ENCODE measurements at regions not wholly inside any gene's neighbourhood (a gene's known extent, or its start where the extent isn't known, plus 50 kb on each side); places are given as distances from the start of the nearest gene placed in this dataset.

DNA sequence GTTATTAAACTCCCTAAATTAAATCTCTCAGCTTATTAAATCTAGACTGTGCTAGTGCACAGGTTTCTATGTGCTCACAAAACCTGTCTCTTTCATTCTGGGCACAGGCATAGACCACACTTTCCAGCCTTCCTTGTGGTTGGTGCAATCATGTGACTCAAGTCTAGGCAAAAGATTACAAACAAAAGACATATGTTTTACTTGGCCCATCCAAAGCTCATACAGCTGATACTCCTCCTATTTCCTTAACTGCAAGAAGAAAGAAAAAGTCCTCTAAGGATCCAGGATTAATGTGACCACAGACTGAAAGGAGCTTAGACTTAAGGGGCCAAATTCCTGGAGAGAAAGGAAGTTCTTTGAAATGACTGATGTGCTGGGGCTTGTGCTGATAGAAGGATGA lies 731.3 kb upstream of the RAB6C start:
- intact Hi-C loops (cut with DNase I) = loop anchor here (10.0 kb wide), 1 partner anchor 523 kb away; no protein-coding TSS in a partner anchor
- Histone ChIP-seq H3K27me3 (no peaks in the 10 kb centered on the region), H3K4me1 (no peaks in the 10 kb centered on the region), H3K4me3 (no peak overlapping the region), H3K9me3 (no peaks in the 10 kb centered on the region), H3K27ac (no peak overlapping the region), H3K36me3 (replicated peaks in 1 of 2; ENCODE audit: insufficient read depth in 1 of 2, low read depth in 2 of 2) (no peaks in the 10 kb centered on the region)
- no peak for TF ChIP-seq POLR2A (IDR thresholded peaks at IDR 0.05)
- TF ChIP-seq, protein P1, sequence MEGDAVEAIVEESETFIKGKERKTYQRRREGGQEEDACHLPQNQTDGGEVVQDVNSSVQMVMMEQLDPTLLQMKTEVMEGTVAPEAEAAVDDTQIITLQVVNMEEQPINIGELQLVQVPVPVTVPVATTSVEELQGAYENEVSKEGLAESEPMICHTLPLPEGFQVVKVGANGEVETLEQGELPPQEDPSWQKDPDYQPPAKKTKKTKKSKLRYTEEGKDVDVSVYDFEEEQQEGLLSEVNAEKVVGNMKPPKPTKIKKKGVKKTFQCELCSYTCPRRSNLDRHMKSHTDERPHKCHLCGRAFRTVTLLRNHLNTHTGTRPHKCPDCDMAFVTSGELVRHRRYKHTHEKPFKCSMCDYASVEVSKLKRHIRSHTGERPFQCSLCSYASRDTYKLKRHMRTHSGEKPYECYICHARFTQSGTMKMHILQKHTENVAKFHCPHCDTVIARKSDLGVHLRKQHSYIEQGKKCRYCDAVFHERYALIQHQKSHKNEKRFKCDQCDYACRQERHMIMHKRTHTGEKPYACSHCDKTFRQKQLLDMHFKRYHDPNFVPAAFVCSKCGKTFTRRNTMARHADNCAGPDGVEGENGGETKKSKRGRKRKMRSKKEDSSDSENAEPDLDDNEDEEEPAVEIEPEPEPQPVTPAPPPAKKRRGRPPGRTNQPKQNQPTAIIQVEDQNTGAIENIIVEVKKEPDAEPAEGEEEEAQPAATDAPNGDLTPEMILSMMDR (IDR thresholded peaks at IDR 0.05) = no peak
- no peak for DNase-seq
- ATAC-seq = no peak

DNA sequence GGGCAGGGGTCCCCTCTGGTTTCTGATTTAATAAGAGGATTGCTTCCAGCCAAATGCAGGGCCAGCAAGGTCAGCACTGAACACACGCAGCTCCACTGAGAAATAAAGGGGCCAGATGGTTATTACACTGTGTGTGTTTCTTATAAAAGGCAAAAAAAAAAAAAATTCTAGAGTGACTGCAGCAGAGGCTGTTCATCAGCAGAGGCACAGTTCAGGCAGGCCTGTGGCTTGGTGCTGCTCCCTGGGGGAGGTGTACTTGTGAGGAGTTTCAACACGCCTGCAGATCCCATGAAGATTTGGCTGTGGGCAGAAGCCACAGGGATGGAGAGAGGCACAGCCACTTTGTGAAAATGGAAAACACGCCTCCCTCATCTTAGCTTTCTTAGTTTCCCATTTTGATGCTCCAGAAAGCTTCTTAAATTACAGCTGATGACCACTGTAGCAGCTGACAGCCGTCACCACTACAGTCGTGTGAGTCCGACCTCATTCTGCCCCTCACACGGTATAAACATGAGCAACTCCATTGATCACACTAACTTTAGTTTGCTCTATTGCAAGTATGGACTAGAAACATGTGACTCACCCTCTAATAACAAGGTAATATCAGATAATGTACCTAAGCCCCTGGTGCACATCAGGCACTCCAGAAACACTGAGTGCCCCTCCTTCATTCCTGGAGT lies 726.5 kb upstream of the RAB6C start:
- intact Hi-C loops (cut with DNase I) = no loop called here
- TF ChIP-seq, protein P1 (IDR thresholded peaks at IDR 0.05) = no peak
- no peak for TF ChIP-seq POLR2A (IDR thresholded peaks at IDR 0.05)
- no peaks in the 10 kb centered on the region for H3K36me3 ChIP-seq (replicated peaks in 1 of 2; ENCODE audit: insufficient read depth in 1 of 2, low read depth in 2 of 2)
- no peak for ATAC-seq
- H3K9me3 ChIP-seq = no peaks in the 10 kb centered on the region
- H3K4me3 ChIP-seq = no peak overlapping the region
- no peaks in the 10 kb centered on the region for H3K27me3 ChIP-seq
- 80 to 84% methylated on average over 7 of the region's 7 CpGs for WGBS, 2 donors
- DNase-seq = no peak
- H3K27ac ChIP-seq = no peak overlapping the region
- no peaks in the 10 kb centered on the region for H3K4me1 ChIP-seq

DNA sequence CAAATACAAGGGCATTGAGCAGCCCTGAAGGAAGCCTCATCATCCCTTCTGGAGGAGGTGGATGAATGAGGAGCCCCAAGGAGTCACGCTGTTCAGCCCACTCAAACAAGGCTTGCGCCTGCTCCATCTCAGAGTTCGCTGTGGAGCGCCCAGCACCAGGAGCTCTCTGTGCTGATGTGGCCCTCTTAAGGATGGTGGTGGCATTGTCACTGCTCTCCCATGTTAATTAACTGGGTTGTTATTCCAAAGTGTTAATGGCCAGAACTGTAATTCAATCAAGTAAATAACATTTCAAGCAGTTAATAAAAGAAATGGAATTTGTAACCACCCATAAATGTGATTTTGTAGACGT lies 726.0 kb upstream of the RAB6C start:
- no peaks in the 10 kb centered on the region for H3K36me3 ChIP-seq (replicated peaks in 1 of 2; ENCODE audit: insufficient read depth in 1 of 2, low read depth in 2 of 2)
- peak; percentile 78 for ATAC-seq
- peak; percentile 44 to 60 (median 50) for DNase-seq
- H3K27ac ChIP-seq = no peak overlapping the region
- WGBS, 2 donors = 31 to 33% methylated on average over 5 of the region's 5 CpGs
- no peak overlapping the region for H3K4me3 ChIP-seq
- TF ChIP-seq, protein P1 (IDR thresholded peaks at IDR 0.05) = peak; percentile 25 to 75 (median 53)
- no peak for TF ChIP-seq POLR2A (IDR thresholded peaks at IDR 0.05)
- no peaks in the 10 kb centered on the region for H3K27me3 ChIP-seq
- H3K9me3 ChIP-seq = no peaks in the 10 kb centered on the region
- H3K4me1 ChIP-seq = no peaks in the 10 kb centered on the region
- intact Hi-C loops (cut with DNase I) = no loop called here

DNA sequence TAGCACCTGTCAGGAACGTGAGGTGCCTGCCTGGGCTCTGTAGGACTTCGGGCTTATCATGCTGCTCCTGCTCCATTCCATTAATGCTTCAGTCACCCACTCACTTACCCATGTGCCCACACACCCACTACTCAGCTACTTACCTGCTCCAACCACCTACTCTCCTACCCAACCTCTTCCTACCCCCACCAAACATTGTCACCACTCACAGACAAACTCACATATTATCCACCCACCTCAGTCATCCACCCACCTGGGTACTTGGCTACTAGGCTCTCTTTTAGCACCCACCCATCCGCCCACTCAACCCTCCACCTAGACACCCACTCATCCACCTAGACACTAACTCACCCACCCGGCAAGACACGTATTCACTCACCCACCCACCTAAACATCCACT lies 724.7 kb upstream of the RAB6C start:
- intact Hi-C loops (cut with DNase I) = no loop called here
- no peak overlapping the region for H3K27ac ChIP-seq
- no peak overlapping the region for H3K4me3 ChIP-seq
- DNase-seq (no peak), ATAC-seq (no peak)
- no peaks in the 10 kb centered on the region for H3K27me3 ChIP-seq
- WGBS, 2 donors = 52 to 67% methylated on average over 5 of the region's 5 CpGs
- H3K9me3 ChIP-seq = peaks cover 0 to 4% (median 0%) of the 10 kb centered on the region in 3 donors
- TF ChIP-seq, protein P1 (IDR thresholded peaks at IDR 0.05) = no peak
- TF ChIP-seq POLR2A (IDR thresholded peaks at IDR 0.05) = no peak
- H3K4me1 ChIP-seq = no peaks in the 10 kb centered on the region
- H3K36me3 ChIP-seq (replicated peaks in 1 of 2; ENCODE audit: insufficient read depth in 1 of 2, low read depth in 2 of 2) = no peaks in the 10 kb centered on the region
